H1 (cell line): ENCODE measurements at regions not wholly inside any gene's neighbourhood (a gene's known extent, or its start where the extent isn't known, plus 50 kb on each side); places are given as distances from the start of the nearest gene placed in this dataset.

ENCODE experiments used
- JUN ChIP-seq: IDR thresholded peaks from 2 replicates; pipeline ENCODE4 v1.6.1; 2011; ENCODE audit warnings: low read depth, mild to moderate bottlenecking, improper control_type of control experiment, low read length
- POLR2AphosphoS5 ChIP-seq: IDR thresholded peaks from 2 replicates; pipeline ENCODE4 v1.6.1; 2011; ENCODE audit warnings: low read depth, low read length
- SIX5 ChIP-seq: IDR thresholded peaks from 2 replicates; pipeline ENCODE4 v1.6.1; 2011; ENCODE audit warnings: mild to moderate bottlenecking, low read depth, low read length
- SP2 ChIP-seq: IDR thresholded peaks from 2 replicates; pipeline ENCODE4 v1.6.1; 2012; ENCODE audit warnings: mild to moderate bottlenecking, low read length, inconsistent platforms
- SUZ12 ChIP-seq: fragments of 200-600 bp; sonication (generic); IDR thresholded peaks from 2 replicates; pipeline ENCODE4 v1.6.1; 2012; ENCODE audit warnings: mild to moderate bottlenecking, inconsistent platforms, low read length, moderate library complexity, mixed read lengths
- TF ChIP-seq, protein P1 (sequence below): fragments of 300-600 bp; sonication (generic); IDR thresholded peaks from 2 replicates; pipeline ENCODE4 v1.7.1; 2012; ENCODE audit warnings: low read length, moderate library complexity, mild to moderate bottlenecking, inconsistent platforms; ENCODE audit not compliant: insufficient replicate concordance
- TF ChIP-seq, protein P2 (sequence below): IDR thresholded peaks from 2 replicates; pipeline ENCODE4 v1.6.1; 2011; ENCODE audit warnings: low read depth, mild to moderate bottlenecking, low read length; ENCODE audit not compliant: insufficient read depth

DNA sequence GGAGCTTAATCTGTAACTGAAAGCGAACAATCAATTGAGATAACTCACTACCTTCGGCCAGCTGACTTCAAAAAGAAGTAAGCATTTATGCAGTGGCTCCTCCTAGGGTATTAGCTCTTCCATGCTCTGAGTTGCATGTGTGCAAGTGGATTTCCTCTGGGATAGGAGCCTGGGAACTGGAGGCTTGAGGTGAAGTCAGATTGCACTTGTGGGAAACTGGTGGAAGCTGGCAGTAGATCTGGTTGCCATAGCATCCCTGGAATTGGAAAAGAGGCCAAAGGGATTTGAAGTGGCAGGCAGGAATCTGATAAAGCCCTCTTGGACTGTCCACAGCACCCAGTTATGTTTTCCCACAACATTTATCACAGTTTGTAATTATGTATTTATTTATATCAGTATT is 50.6 kb upstream of the FMNL2 start (continued):
- TF ChIP-seq, protein P1, sequence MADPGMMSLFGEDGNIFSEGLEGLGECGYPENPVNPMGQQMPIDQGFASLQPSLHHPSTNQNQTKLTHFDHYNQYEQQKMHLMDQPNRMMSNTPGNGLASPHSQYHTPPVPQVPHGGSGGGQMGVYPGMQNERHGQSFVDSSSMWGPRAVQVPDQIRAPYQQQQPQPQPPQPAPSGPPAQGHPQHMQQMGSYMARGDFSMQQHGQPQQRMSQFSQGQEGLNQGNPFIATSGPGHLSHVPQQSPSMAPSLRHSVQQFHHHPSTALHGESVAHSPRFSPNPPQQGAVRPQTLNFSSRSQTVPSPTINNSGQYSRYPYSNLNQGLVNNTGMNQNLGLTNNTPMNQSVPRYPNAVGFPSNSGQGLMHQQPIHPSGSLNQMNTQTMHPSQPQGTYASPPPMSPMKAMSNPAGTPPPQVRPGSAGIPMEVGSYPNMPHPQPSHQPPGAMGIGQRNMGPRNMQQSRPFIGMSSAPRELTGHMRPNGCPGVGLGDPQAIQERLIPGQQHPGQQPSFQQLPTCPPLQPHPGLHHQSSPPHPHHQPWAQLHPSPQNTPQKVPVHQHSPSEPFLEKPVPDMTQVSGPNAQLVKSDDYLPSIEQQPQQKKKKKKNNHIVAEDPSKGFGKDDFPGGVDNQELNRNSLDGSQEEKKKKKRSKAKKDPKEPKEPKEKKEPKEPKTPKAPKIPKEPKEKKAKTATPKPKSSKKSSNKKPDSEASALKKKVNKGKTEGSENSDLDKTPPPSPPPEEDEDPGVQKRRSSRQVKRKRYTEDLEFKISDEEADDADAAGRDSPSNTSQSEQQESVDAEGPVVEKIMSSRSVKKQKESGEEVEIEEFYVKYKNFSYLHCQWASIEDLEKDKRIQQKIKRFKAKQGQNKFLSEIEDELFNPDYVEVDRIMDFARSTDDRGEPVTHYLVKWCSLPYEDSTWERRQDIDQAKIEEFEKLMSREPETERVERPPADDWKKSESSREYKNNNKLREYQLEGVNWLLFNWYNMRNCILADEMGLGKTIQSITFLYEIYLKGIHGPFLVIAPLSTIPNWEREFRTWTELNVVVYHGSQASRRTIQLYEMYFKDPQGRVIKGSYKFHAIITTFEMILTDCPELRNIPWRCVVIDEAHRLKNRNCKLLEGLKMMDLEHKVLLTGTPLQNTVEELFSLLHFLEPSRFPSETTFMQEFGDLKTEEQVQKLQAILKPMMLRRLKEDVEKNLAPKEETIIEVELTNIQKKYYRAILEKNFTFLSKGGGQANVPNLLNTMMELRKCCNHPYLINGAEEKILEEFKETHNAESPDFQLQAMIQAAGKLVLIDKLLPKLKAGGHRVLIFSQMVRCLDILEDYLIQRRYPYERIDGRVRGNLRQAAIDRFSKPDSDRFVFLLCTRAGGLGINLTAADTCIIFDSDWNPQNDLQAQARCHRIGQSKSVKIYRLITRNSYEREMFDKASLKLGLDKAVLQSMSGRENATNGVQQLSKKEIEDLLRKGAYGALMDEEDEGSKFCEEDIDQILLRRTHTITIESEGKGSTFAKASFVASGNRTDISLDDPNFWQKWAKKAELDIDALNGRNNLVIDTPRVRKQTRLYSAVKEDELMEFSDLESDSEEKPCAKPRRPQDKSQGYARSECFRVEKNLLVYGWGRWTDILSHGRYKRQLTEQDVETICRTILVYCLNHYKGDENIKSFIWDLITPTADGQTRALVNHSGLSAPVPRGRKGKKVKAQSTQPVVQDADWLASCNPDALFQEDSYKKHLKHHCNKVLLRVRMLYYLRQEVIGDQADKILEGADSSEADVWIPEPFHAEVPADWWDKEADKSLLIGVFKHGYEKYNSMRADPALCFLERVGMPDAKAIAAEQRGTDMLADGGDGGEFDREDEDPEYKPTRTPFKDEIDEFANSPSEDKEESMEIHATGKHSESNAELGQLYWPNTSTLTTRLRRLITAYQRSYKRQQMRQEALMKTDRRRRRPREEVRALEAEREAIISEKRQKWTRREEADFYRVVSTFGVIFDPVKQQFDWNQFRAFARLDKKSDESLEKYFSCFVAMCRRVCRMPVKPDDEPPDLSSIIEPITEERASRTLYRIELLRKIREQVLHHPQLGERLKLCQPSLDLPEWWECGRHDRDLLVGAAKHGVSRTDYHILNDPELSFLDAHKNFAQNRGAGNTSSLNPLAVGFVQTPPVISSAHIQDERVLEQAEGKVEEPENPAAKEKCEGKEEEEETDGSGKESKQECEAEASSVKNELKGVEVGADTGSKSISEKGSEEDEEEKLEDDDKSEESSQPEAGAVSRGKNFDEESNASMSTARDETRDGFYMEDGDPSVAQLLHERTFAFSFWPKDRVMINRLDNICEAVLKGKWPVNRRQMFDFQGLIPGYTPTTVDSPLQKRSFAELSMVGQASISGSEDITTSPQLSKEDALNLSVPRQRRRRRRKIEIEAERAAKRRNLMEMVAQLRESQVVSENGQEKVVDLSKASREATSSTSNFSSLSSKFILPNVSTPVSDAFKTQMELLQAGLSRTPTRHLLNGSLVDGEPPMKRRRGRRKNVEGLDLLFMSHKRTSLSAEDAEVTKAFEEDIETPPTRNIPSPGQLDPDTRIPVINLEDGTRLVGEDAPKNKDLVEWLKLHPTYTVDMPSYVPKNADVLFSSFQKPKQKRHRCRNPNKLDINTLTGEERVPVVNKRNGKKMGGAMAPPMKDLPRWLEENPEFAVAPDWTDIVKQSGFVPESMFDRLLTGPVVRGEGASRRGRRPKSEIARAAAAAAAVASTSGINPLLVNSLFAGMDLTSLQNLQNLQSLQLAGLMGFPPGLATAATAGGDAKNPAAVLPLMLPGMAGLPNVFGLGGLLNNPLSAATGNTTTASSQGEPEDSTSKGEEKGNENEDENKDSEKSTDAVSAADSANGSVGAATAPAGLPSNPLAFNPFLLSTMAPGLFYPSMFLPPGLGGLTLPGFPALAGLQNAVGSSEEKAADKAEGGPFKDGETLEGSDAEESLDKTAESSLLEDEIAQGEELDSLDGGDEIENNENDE: no peak
- TF ChIP-seq, protein P2, sequence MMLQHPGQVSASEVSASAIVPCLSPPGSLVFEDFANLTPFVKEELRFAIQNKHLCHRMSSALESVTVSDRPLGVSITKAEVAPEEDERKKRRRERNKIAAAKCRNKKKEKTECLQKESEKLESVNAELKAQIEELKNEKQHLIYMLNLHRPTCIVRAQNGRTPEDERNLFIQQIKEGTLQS: no peak
- TF ChIP-seq JUN (no peak), SIX5 (no peak), SP2 (no peak), SUZ12 (no peak), POLR2AphosphoS5 (no peak)
